GM23338 (cell line): ENCODE measurements at regions not wholly inside any gene's neighbourhood (a gene's known extent, or its start where the extent isn't known, plus 50 kb on each side); places are given as distances from the start of the nearest gene placed in this dataset.

Experiments used
- CREB1 ChIP-seq: fragments of 250-450 bp; sonication (Bioruptor Pico); IDR thresholded peaks from 2 replicates; pipeline ENCODE4 v1.5.0; 2020; ENCODE audit warnings: low read depth, mild to moderate bottlenecking, moderate library complexity
- CTCF ChIP-seq, 2 experiments: fragments of 200-600 bp in 1 of 2; sonication (generic) in 1 of 2; conservative IDR thresholded peaks; 2 replicates each; pipeline versions ENCODE4 v1.5.1 to v1.6.1; 2016 to 2017; ENCODE audit warnings: antibody characterized with exemption in 2 of 2, low read depth in 2 of 2, mild to moderate bottlenecking in 2 of 2, moderate library complexity in 1 of 2
- ETS1 ChIP-seq: IDR thresholded peaks from 2 replicates; pipeline ENCODE4 v1.6.1; 2016; ENCODE audit warnings: antibody characterized with exemption
- EZH2 ChIP-seq: fragments of 200-600 bp; sonication (generic); IDR thresholded peaks from one replicate; pipeline ENCODE4 v1.8.0; 2017; ENCODE audit warnings: antibody characterized with exemption, mild to moderate bottlenecking, low read depth; ENCODE audit not compliant: unreplicated experiment
- EZH2phosphoT487 ChIP-seq: fragments of 200-600 bp; sonication (generic); IDR thresholded peaks from one replicate; pipeline ENCODE4 v1.8.1; 2018; ENCODE audit warnings: antibody characterized with exemption; ENCODE audit not compliant: unreplicated experiment
- JUNB ChIP-seq: IDR thresholded peaks from one replicate; pipeline ENCODE4 v1.6.1; 2016; ENCODE audit warnings: antibody characterized with exemption; ENCODE audit not compliant: unreplicated experiment
- NANOG ChIP-seq: IDR thresholded peaks from 2 replicates; pipeline ENCODE4 v1.6.1; 2016; ENCODE audit warnings: antibody characterized with exemption, borderline replicate concordance
- POLR2AphosphoS5 ChIP-seq: IDR thresholded peaks from 2 replicates; pipeline ENCODE4 v1.6.1; 2016; ENCODE audit warnings: antibody characterized with exemption, low read depth
- REST ChIP-seq: IDR thresholded peaks from one replicate; pipeline ENCODE4 v1.6.1; 2018; ENCODE audit warnings: antibody characterized with exemption; ENCODE audit not compliant: unreplicated experiment
- STAT1 ChIP-seq: IDR thresholded peaks from one replicate; pipeline ENCODE4 v1.6.1; 2016; ENCODE audit warnings: antibody characterized with exemption; ENCODE audit not compliant: unreplicated experiment
- ZNF114 ChIP-seq: fragments of 250-450 bp; sonication (Bioruptor Pico); IDR thresholded peaks from 2 replicates; pipeline ENCODE4 v1.5.0; 2020; ENCODE audit warnings: mild to moderate bottlenecking, moderate library complexity
- ZNF462 ChIP-seq: fragments of 250-450 bp; sonication (Bioruptor Pico); IDR thresholded peaks from 2 replicates; pipeline ENCODE4 v1.5.0; 2020; ENCODE audit warnings: mild to moderate bottlenecking, moderate library complexity

- TF ChIP-seq EZH2 (no peak), CTCF (conservative IDR thresholded peaks at IDR 0.05; ENCODE audit: low read depth in 2 of 2) (no peak), CREB1 (CRISPR knock-in tag) (no peak), REST (no peak), STAT1 (no peak), JUNB (no peak), POLR2AphosphoS5 (no peak), ZNF462 (CRISPR knock-in tag) (no peak), NANOG (no peak), EZH2phosphoT487 (no peak), ZNF114 (CRISPR knock-in tag) (no peak), ETS1 (no peak)
Measured at GRCh38 chr18:67726882-67727281, 210.4 kb upstream of the DSEL start.
